ENCODE measurements at regions not wholly inside any gene's neighbourhood (a gene's known extent, or its start where the extent isn't known, plus 50 kb on each side); places are given as distances from the start of the nearest gene placed in this dataset.
"Not testable (repeated sequence)": the region's sequence is repeated elsewhere in the genome, so short reads cannot be mapped to it uniquely, and the experiment has no call there.

- not testable (repeated sequence) for TF ChIP-seq CTCF, EZH2, EZH2phosphoT487 (IDR thresholded peaks at IDR 0.05)
These were observed 387.3 kb downstream of the CNTNAP3B start for GRCh38 chr9:41741897-41742296.

Data from neural progenitor cell (in vitro differentiated cells).